ENCODE measurements at regions not wholly inside any gene's neighbourhood (a gene's known extent, or its start where the extent isn't known, plus 50 kb on each side); places are given as distances from the start of the nearest gene placed in this dataset.

DNA sequence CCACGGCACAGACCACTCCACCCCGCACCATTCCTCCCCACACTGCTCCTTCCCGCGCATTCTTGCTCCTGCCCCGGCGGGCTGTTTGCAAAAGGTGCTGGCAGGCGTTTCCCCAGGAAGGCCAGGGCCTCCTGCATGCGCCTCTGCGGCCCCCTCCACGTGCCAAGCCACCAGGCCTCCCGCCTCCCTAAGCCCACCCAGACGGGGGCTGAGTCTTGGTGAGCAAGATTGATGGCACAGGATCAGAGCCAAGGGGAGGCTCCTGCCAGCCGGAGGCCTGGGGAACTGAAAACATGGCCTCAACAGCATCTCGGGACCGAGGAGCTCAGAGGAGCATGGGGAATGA, 328.3 kb upstream of the DIO3 start:
- TF ChIP-seq, protein P1, sequence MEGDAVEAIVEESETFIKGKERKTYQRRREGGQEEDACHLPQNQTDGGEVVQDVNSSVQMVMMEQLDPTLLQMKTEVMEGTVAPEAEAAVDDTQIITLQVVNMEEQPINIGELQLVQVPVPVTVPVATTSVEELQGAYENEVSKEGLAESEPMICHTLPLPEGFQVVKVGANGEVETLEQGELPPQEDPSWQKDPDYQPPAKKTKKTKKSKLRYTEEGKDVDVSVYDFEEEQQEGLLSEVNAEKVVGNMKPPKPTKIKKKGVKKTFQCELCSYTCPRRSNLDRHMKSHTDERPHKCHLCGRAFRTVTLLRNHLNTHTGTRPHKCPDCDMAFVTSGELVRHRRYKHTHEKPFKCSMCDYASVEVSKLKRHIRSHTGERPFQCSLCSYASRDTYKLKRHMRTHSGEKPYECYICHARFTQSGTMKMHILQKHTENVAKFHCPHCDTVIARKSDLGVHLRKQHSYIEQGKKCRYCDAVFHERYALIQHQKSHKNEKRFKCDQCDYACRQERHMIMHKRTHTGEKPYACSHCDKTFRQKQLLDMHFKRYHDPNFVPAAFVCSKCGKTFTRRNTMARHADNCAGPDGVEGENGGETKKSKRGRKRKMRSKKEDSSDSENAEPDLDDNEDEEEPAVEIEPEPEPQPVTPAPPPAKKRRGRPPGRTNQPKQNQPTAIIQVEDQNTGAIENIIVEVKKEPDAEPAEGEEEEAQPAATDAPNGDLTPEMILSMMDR (IDR thresholded peaks at IDR 0.05; ENCODE audit: borderline replicate concordance, extremely low read depth, low read length, poor library complexity, severe bottlenecking): no peak
- no peak for TF ChIP-seq EZH2 (IDR thresholded peaks at IDR 0.05; ENCODE audit: borderline replicate concordance, low read depth, low read length, severe bottlenecking)
